CD4-positive, alpha-beta T cell treated with Interleukin-4 for 1 hour (primary cell): ENCODE measurements at regions not wholly inside any gene's neighbourhood (a gene's known extent, or its start where the extent isn't known, plus 50 kb on each side); places are given as distances from the start of the nearest gene placed in this dataset.
"Not testable (repeated sequence)": the region's sequence is repeated elsewhere in the genome, so short reads cannot be mapped to it uniquely, and the experiment has no call there.

Source experiments
- DNase-seq, 2 donors: peaks; one replicate each; pipeline ENCODE4 v3.0.0-alpha.2; 2020 to 2022

- no peak for DNase-seq
Observed at GRCh38 chrX:34404386-34405070, 252.6 kb downstream of the TMEM47 start.

- no peak for DNase-seq
Observed at GRCh38 chrX:34401411-34401810, 255.7 kb downstream of the TMEM47 start.

GRCh38 chrX:34382416-34382815 is 250.3 kb upstream of the FAM47A start:
- no peak for DNase-seq

- no peak for DNase-seq
Observed at GRCh38 chrX:34381241-34381640, 249.1 kb upstream of the FAM47A start.

GRCh38 chrX:34379891-34380290 is 247.8 kb upstream of the FAM47A start:
- no peak for DNase-seq

- DNase-seq: no peak
Observed at GRCh38 chrX:34377645-34378044, 245.5 kb upstream of the FAM47A start.

GRCh38 chrX:34371754-34372153 is 239.6 kb upstream of the FAM47A start:
- DNase-seq: no peak

- DNase-seq: no peak
Observed at GRCh38 chrX:34365471-34365870, 233.4 kb upstream of the FAM47A start.

GRCh38 chrX:34350561-34351335 is 218.6 kb upstream of the FAM47A start:
- DNase-seq: no peak

GRCh38 chrX:34343001-34343400 is 210.9 kb upstream of the FAM47A start:
- DNase-seq: no peak

- DNase-seq: no peak
Observed at GRCh38 chrX:34341814-34342213, 209.7 kb upstream of the FAM47A start.

GRCh38 chrX:34341258-34341657 is 209.1 kb upstream of the FAM47A start:
- DNase-seq: no peak

GRCh38 chrX:34338046-34338445 is 205.9 kb upstream of the FAM47A start:
- DNase-seq: no peak

GRCh38 chrX:34335376-34335775 is 203.3 kb upstream of the FAM47A start:
- not testable (repeated sequence) for DNase-seq

- DNase-seq: no peak
Observed at GRCh38 chrX:34332334-34332733, 200.2 kb upstream of the FAM47A start.

- no peak for DNase-seq
Observed at GRCh38 chrX:34325460-34325859, 193.3 kb upstream of the FAM47A start.

GRCh38 chrX:34320424-34320823 is 188.3 kb upstream of the FAM47A start:
- not testable (repeated sequence) for DNase-seq

- peak in 1 of 2 donors; percentile 0 for DNase-seq
Observed at GRCh38 chrX:34300871-34301270, 168.8 kb upstream of the FAM47A start.

- DNase-seq: no peak
Observed at GRCh38 chrX:34299451-34299967, 167.4 kb upstream of the FAM47A start.

GRCh38 chrX:34294665-34295064 is 162.6 kb upstream of the FAM47A start:
- DNase-seq: no peak

GRCh38 chrX:34288782-34289181 is 156.7 kb upstream of the FAM47A start:
- no peak for DNase-seq

GRCh38 chrX:34279866-34280560 is 147.9 kb upstream of the FAM47A start:
- no peak for DNase-seq

GRCh38 chrX:34275699-34276098 is 143.6 kb upstream of the FAM47A start:
- DNase-seq: no peak

GRCh38 chrX:34270434-34270833 is 138.3 kb upstream of the FAM47A start:
- DNase-seq: no peak
